ENCODE measurements at regions not wholly inside any gene's neighbourhood (a gene's known extent, or its start where the extent isn't known, plus 50 kb on each side); places are given as distances from the start of the nearest gene placed in this dataset.

DNA sequence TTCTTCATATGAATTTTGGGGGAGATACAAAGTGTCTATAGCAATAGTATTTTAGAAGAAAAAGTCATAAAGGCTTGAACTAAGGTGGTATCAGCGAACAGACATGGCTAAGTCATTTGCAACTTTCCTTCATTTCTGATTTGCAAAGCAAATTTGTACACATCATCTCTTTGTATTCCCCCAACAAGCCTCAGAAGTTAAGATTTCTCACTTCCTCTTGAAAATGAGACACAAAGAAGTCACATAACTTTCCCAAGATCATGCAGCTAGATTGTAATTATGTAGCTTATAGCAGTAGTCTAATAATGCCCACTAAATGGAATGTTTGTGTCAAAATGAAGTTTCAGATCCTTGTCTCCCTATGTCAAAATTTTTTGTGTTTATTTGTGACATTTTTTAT, 709.8 kb upstream of the HS3ST1 start:
- TF ChIP-seq, protein P1, sequence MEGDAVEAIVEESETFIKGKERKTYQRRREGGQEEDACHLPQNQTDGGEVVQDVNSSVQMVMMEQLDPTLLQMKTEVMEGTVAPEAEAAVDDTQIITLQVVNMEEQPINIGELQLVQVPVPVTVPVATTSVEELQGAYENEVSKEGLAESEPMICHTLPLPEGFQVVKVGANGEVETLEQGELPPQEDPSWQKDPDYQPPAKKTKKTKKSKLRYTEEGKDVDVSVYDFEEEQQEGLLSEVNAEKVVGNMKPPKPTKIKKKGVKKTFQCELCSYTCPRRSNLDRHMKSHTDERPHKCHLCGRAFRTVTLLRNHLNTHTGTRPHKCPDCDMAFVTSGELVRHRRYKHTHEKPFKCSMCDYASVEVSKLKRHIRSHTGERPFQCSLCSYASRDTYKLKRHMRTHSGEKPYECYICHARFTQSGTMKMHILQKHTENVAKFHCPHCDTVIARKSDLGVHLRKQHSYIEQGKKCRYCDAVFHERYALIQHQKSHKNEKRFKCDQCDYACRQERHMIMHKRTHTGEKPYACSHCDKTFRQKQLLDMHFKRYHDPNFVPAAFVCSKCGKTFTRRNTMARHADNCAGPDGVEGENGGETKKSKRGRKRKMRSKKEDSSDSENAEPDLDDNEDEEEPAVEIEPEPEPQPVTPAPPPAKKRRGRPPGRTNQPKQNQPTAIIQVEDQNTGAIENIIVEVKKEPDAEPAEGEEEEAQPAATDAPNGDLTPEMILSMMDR (IDR thresholded peaks at IDR 0.05): no peak
- TF ChIP-seq SMAD3 (CRISPR knock-in tag; IDR thresholded peaks at IDR 0.05; ENCODE audit: borderline replicate concordance) (no peak), TEAD1 (CRISPR knock-in tag; IDR thresholded peaks at IDR 0.05) (no peak), SMAD4 (CRISPR knock-in tag; IDR thresholded peaks at IDR 0.05) (no peak), ETV6 (CRISPR knock-in tag; IDR thresholded peaks at IDR 0.05) (no peak), ZNF232 (CRISPR knock-in tag; IDR thresholded peaks at IDR 0.05) (no peak), FOXK1 (CRISPR knock-in tag; IDR thresholded peaks at IDR 0.05) (no peak), GTF2I (CRISPR knock-in tag; conservative IDR thresholded peaks at IDR 0.05) (no peak), MXD4 (CRISPR knock-in tag; IDR thresholded peaks at IDR 0.05; ENCODE audit: borderline replicate concordance) (no peak), ESRRA (CRISPR knock-in tag; IDR thresholded peaks at IDR 0.05; ENCODE audit: borderline replicate concordance) (no peak), STAT6 (CRISPR knock-in tag; conservative IDR thresholded peaks at IDR 0.05; ENCODE audit: low read depth) (no peak)
- TF ChIP-seq, protein P2, sequence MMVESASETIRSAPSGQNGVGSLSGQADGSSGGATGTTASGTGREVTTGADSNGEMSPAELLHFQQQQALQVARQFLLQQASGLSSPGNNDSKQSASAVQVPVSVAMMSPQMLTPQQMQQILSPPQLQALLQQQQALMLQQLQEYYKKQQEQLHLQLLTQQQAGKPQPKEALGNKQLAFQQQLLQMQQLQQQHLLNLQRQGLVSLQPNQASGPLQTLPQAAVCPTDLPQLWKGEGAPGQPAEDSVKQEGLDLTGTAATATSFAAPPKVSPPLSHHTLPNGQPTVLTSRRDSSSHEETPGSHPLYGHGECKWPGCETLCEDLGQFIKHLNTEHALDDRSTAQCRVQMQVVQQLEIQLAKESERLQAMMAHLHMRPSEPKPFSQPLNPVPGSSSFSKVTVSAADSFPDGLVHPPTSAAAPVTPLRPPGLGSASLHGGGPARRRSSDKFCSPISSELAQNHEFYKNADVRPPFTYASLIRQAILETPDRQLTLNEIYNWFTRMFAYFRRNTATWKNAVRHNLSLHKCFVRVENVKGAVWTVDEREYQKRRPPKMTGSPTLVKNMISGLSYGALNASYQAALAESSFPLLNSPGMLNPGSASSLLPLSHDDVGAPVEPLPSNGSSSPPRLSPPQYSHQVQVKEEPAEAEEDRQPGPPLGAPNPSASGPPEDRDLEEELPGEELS (CRISPR knock-in tag; IDR thresholded peaks at IDR 0.05): no peak
